Duodenal mucosa (tissue), 2 donors: ENCODE measurements at regions not wholly inside any gene's neighbourhood (a gene's known extent, or its start where the extent isn't known, plus 50 kb on each side); places are given as distances from the start of the nearest gene placed in this dataset.

Experiments
- H3K27ac ChIP-seq: one replicate; pipeline ENCODE4 v1.7.0; 2013; ENCODE audit warnings: low read depth, low read length
- H3K27me3 ChIP-seq, 2 donors: one replicate each; pipeline ENCODE4 v1.7.0; 2013; ENCODE audit warnings: low read length in 2 of 2, control low read depth in 1 of 2; ENCODE audit not compliant: insufficient read depth in 2 of 2, control insufficient read depth in 1 of 2
- H3K36me3 ChIP-seq, 2 donors: one replicate each; pipeline ENCODE4 v1.7.0; 2013; ENCODE audit warnings: low read length in 2 of 2, control low read depth in 1 of 2; ENCODE audit not compliant: insufficient read depth in 2 of 2, control insufficient read depth in 1 of 2
- H3K4me1 ChIP-seq, 2 donors: one replicate each; pipeline ENCODE4 v1.7.0; 2013; ENCODE audit warnings: low read length in 2 of 2, control low read depth in 1 of 2; ENCODE audit not compliant: insufficient read depth in 2 of 2, control insufficient read depth in 1 of 2
- H3K4me3 ChIP-seq, 2 donors: one replicate each; pipeline ENCODE4 v1.7.0; 2013; ENCODE audit warnings: low read length in 2 of 2, low read depth in 1 of 2
- H3K9ac ChIP-seq, 2 donors: one replicate each; pipeline ENCODE4 v1.7.0; 2013; ENCODE audit warnings: low read length in 2 of 2, low read depth in 1 of 2
- H3K9me3 ChIP-seq, 2 donors: one replicate each; pipeline ENCODE4 v1.7.0; 2013; ENCODE audit warnings: low read length in 2 of 2, control low read depth in 1 of 2; ENCODE audit not compliant: control insufficient read depth in 1 of 2

DNA sequence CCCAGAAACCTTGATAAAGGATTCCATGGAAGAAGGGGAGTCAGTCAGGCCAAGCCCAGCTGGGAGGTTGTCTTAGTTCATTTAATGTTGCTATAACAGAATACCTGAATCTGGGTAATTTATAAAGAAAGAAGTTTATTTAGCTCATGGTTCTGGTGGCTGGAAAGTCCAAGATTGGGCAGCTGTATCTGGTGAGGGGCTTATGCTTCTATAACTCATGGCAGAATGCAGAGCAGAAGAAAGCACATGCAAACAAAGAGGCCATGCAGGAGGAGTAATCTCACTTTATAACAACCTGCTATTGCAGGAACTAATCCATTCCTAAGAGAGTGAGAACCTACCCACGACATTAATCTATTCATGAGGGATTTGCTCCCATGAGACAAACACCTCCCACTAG is 54.2 kb upstream of the ANKRD1 start:
- Histone ChIP-seq H3K27me3 (no peaks in the 10 kb centered on the region), H3K36me3 (no peaks in the 10 kb centered on the region), H3K4me1 (no peaks in the 10 kb centered on the region), H3K4me3 (no peak overlapping the region), H3K27ac (no peak overlapping the region), H3K9me3 (no peaks in the 10 kb centered on the region), H3K9ac (no peak overlapping the region)

DNA sequence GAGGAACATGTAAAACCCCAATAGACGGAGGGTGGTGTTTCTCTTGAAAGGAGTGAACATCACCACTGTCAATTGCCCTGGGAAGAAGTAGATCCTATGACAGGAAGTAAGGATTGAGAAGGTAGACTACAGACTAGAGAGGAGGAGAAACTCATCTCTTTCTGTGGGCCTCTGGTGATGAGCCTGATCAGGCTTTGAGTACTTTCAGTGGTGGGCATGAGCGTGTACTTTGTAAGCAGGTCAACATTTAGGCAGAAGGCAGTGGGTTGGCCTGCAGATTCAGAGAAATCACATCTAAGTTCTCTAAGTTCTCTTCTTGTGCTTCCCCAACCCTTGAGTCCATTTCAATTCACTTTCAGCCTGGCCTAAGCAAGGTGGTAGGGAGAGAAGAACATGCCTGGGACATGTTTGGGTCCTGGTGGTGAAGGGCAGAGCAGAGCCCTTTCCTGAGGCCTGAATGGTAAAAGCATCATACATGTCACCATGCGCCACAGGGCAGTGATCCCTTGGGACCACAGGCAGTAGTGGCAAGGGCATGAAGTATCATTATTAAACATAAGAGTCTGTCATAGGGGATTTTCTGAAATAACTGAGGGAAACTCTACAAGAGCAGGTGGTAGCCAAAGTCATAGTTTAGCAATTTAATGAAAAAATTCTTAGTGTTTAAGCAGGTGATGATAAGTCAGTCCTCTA is 56.4 kb upstream of the ANKRD1 start:
- Histone ChIP-seq H3K4me3 (no peak overlapping the region), H3K4me1 (no peaks in the 10 kb centered on the region), H3K27me3 (no peaks in the 10 kb centered on the region), H3K9me3 (no peaks in the 10 kb centered on the region), H3K27ac (no peak overlapping the region), H3K9ac (no peak overlapping the region), H3K36me3 (no peaks in the 10 kb centered on the region)

DNA sequence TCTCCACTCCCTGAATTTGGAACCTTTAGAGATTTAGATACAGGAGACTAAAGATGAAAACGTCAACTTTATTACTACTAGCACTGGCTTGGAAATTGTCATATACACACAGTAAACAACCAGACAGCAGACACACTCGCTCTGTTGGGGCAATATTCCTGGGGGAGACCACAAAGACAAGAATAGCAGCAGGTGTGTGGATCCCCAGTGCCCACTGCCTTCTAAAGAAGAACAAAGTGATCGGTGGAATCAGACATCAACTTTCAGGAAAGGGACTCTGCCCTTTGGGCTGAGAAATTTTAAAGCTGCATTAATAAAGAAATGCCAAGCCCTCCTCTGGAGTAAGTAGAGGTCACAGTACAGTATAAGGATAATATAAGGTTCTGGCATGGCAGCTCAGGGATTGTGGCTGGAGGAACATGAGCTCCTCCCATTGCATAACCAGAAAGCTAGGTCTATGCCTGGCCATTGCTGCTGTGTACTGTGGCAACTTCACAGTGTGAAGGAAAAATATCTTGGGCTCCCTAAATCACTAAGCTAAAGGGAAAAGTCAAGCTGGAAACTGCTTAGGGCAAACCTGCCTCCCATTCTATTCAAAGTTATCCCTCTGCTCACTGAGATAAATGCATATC is 57.1 kb upstream of the ANKRD1 start:
- H3K9me3 ChIP-seq: no peaks in the 10 kb centered on the region
- no peak overlapping the region for H3K4me3 ChIP-seq
- no peaks in the 10 kb centered on the region for H3K27me3 ChIP-seq
- H3K4me1 ChIP-seq: no peaks in the 10 kb centered on the region
- no peaks in the 10 kb centered on the region for H3K36me3 ChIP-seq
- no peak overlapping the region for H3K27ac ChIP-seq
- no peak overlapping the region for H3K9ac ChIP-seq

DNA sequence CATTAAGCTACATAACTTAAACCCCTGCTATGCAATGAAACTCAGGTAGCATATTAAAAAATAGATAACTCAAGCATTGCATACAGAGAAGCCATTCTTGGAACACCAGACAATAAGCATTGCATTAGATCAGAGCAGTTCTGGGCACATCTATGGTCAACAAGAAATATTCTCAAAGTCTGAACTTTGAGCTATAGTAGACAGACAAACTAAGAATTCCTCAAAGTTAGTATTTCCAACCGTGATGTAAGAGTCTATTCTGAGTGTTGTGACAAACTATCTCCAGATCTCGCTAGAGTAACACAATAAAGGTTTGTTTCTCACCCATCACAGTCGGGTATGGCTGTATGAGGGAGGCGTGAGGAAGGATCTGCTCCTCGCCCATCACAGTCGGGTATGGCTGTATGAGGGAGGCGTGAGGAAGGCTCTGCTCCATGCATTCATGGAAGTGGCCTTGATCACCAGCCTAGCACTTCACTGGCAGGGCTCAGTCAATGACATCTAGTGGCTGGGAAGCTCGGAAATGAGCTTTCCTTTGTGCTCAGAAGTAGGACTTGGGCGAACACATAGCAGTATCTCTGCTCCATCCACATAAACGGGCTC is 61.6 kb upstream of the ANKRD1 start:
- Histone ChIP-seq H3K4me1 (no peaks in the 10 kb centered on the region), H3K36me3 (no peaks in the 10 kb centered on the region), H3K4me3 (no peak overlapping the region), H3K27me3 (no peaks in the 10 kb centered on the region), H3K9ac (no peak overlapping the region), H3K9me3 (no peaks in the 10 kb centered on the region), H3K27ac (no peak overlapping the region)

DNA sequence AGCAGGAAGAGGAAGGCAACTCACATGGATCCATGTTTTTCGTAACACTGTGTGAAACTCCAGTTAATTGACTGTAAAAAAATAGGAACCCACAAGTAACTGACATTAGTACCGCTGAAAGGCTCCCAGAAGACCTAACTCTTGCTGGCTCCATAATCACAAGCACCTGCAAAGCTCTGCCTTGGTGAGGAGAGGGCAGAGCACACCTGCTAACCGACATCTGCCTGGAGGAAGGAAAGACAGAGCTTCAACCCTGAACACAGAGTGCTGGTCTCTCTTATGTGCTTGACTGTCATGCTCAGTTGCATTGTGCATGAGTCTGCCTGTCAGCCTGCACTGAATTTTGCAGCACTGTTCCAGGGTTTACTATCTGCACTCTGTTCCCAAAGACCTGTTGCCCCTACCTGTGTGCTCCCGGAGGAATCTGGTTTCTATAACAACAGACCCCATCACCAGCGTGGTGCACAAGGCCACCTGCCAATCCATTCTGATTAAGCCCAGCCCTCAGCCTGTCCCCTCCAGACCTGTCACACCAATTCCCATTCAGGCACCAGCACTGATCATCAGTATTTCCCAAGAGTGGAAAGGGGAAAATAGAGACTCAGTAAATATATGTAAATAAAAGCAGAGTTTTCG is 63.1 kb upstream of the ANKRD1 start:
- Histone ChIP-seq H3K36me3 (no peaks in the 10 kb centered on the region), H3K4me3 (no peak overlapping the region)

DNA sequence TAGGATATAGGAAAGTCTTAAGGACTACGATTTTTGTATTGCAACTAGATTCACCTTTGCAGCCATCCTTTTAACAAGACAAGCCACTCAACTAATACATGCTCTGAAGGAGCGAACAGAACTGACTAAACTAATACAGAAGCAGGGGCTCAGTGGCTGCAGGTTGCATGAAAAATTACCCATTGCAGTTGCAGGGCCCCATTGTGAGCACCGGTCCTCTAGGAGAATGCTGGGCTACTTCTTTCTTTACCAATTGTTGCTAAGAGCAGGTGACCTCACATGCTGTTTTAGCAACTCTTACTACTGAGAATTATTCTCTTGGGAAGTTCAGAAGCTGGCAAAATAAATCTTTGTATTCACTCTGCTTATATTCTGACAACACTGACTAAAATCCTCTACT is 64.0 kb upstream of the ANKRD1 start:
- Histone ChIP-seq H3K9me3 (no peaks in the 10 kb centered on the region), H3K27ac (no peak overlapping the region), H3K9ac (no peak overlapping the region), H3K4me1 (no peaks in the 10 kb centered on the region), H3K27me3 (no peaks in the 10 kb centered on the region), H3K4me3 (no peak overlapping the region), H3K36me3 (no peaks in the 10 kb centered on the region)

More for the DNA sequence above, 63.1 kb upstream of the ANKRD1 start:
- H3K9ac ChIP-seq: no peak overlapping the region
- H3K4me1 ChIP-seq: no peaks in the 10 kb centered on the region
- H3K9me3 ChIP-seq: no peaks in the 10 kb centered on the region
- no peak overlapping the region for H3K27ac ChIP-seq
- no peaks in the 10 kb centered on the region for H3K27me3 ChIP-seq

DNA sequence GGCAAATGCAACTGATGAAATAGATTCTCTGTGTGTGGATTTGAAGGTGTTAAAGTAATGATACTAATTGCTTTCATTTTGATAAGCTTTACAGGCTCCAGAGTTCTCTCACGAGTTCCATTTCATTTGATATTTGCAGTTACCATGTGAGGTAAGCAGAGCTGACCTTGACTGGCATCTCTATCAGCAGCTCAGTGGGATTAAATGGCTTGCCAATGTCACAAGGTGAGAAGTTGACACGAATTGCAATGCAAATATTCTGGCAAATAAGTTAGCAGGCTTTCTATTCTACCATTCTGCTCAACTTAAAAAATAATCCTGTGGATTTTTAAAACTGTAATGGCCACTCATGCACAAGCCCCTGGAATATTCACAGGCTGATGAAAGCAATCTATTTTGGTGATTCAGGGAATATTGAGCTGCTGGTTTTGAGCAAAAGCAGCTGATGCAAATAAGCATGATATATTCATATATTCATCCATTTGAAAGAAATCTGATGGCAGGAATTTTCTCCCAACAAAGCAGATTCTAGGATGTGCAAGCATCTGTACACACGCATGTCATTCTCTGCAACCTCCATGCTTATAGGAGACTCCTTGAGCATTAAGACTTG is 64.5 kb upstream of the ANKRD1 start:
- H3K27ac ChIP-seq: no peak overlapping the region
- no peaks in the 10 kb centered on the region for H3K9me3 ChIP-seq
- H3K27me3 ChIP-seq: no peaks in the 10 kb centered on the region
- no peak overlapping the region for H3K9ac ChIP-seq
- no peaks in the 10 kb centered on the region for H3K4me1 ChIP-seq
- H3K36me3 ChIP-seq: no peaks in the 10 kb centered on the region
- H3K4me3 ChIP-seq: no peak overlapping the region

DNA sequence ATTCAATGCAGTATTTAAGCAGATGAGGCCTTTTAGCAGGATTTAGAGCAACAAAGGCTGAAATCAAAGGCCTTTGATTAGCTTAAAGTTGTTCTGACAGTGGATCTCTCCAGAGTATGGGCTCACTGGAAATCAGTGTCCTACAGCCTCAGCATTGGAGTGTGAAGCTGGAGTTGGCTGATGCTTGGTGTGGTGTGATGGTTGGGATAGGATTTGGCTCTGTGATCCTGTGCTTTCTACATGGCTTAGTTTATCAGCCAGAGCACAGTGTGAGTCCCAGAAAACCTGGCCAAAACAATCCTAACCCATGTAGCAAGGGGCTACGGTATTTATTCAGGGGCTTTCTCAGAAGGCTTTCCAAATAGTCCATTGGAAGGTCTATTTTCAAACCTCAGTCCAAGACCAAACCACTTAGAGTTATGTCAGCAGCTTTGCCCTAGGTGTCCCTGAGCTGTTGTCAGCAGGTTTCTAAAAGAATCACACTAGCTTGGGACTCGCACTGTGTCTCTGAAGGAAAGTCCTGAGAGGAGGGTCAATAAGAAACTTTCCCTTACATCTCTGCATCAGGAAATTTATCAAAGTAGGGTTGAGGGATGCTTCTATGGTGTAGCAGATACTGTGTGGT is 65.4 kb upstream of the ANKRD1 start:
- Histone ChIP-seq H3K4me3 (no peak overlapping the region), H3K36me3 (no peaks in the 10 kb centered on the region), H3K9ac (no peak overlapping the region), H3K9me3 (no peaks in the 10 kb centered on the region), H3K4me1 (no peaks in the 10 kb centered on the region), H3K27ac (no peak overlapping the region), H3K27me3 (no peaks in the 10 kb centered on the region)

DNA sequence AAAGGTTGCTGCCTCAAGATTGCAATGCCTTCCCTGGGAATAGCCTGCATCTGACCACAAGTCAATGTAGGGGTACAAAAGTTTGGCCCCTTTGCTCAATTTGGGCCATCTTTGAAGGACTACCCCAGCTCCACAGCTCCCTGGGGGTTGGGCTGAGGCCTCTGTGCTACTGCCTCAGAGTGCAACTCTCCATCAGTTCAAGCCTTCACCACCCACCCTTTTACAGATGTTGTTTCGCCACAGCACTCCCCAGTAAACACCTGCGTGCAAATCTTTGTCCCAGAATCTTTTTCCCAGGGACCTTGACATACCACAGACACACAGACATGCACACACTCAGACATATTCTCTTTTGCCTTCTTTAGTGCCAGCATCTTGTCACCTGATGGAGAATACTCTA is 66.0 kb upstream of the ANKRD1 start:
- no peak overlapping the region for H3K4me3 ChIP-seq
- H3K27ac ChIP-seq: no peak overlapping the region
- H3K36me3 ChIP-seq: no peaks in the 10 kb centered on the region
- H3K4me1 ChIP-seq: no peaks in the 10 kb centered on the region
- no peaks in the 10 kb centered on the region for H3K27me3 ChIP-seq
- H3K9ac ChIP-seq: no peak overlapping the region
- no peaks in the 10 kb centered on the region for H3K9me3 ChIP-seq
